HG03457 (cell line): ENCODE measurements at regions not wholly inside any gene's neighbourhood (a gene's known extent, or its start where the extent isn't known, plus 50 kb on each side); places are given as distances from the start of the nearest gene placed in this dataset.
"Not testable (repeated sequence)": the region's sequence is repeated elsewhere in the genome, so short reads cannot be mapped to it uniquely, and the experiment has no call there.

ENCODE experiments used
- ATAC-seq: cut with Tn5 transposase; IDR thresholded peaks from one replicate; pipeline ENCODE4 v1.9.1; 2021; ENCODE audit warnings: moderate number of reproducible peaks; ENCODE audit not compliant: unreplicated experiment

DNA sequence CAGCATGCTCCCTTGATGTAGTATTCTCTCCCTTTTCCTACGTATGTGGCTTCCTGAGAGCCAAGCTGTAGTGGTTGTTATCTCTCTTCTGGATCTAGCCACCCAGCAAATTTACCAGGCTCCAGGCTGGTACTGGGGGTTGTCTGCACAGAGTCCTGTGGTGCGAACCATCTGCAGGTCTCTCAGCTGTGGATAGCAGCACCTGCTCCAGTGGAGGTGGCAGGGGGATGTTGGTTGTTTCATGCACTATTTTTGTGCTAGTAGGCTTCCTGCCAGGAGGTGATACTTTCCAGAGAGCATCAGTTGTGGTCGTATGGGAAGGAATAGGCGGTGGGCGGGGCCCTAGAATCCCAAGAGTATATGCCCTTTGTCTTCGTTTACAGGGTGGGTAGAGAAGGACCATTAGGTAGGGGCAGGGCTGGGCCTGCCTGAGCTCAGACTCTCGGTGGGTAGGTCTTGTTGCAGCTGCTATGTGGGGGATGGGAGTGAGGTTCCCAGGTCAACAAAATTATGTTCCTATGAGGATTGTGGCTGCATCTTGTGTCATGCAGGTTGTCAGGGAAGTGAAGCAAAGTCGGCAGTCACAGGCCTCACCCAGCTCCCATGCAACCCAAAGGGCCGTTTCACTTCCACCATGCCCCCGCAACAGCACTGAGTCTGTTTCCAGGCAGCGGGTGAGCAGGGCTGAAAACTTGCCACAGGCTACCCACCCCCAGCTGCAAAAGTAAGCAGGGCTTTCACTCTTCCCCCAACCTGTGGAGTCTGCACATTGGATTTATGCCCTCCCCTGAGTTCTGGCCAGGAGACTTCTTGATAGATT lies 1139.5 kb downstream of the BCL11A start:
- no peak for ATAC-seq

DNA sequence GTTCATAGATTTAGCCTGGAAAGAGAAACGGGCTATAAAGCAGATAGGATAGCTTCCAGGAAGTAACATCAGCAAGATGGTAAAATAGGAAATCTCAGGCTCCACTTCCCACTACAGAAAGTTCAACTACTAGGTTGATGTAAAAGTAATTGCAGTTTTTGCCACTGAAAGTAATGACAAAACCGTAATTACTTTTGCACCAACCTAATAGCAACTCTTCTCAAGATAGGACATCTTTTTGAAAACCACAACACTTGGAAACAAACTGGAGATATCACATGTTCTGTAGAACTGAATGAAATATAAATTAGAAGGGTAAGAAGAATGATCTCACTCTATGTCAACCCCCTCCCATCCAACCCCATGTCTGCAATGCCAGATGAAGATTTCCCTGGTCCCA lies 1154.3 kb downstream of the BCL11A start:
- no peak for ATAC-seq

DNA sequence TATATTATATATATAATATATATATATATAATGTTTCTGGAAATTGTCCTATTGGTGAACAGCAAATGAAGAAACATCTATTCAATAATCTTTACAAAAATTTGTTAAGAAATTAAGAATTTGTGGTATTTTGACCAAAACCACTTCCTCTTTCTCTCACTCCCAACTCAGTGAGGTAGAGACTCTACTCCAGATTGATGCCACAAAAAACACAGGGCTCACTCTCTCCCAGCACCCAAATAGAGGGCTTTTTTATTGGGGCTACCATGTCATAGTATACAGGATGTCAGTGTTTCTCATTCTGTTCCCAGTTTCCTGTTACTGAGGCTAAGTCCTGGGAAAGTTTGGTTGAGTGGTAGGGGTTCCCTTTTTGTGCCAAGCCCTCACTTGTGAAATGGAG lies 1155.4 kb downstream of the BCL11A start:
- ATAC-seq: no peak

DNA sequence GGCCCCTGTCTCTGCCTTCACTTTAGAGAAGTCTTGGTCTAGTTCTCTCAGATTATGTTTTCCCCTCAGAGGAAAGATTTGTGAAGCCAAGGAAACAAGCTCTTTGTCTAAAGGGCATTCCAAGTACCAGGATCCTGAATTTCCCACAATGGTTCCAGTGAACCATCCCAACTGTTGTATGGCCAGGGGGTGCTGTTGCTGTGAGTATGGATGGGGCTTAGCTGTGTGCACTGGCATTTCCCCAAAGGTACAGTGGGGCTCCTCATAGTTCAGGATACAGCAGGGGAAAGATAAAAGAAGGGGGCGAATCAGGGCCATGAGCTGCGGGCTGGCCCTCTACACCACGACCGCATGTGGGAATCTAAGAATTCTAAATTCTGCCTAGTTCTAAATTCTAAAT lies 1154.0 kb upstream of the FANCL start:
- ATAC-seq: no peak

DNA sequence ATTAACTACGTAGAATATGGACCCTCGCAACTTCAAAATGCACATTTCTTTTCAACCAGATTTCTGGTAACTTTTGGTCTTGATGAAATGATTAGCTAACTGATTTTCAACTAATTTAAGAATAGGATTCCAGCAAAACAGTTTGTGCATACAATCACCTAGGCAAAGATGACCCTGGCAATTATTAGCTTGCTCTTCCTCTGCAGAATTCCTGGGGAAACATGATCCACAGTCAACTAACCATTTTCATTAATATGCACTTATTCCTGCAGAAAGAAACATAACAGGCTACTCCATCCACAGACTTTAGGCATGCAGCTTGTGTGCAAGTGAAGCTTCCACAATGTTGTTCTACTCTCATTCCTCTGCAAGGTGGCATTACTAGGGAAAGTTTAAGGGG lies 1150.8 kb upstream of the FANCL start:
- ATAC-seq: no peak

DNA sequence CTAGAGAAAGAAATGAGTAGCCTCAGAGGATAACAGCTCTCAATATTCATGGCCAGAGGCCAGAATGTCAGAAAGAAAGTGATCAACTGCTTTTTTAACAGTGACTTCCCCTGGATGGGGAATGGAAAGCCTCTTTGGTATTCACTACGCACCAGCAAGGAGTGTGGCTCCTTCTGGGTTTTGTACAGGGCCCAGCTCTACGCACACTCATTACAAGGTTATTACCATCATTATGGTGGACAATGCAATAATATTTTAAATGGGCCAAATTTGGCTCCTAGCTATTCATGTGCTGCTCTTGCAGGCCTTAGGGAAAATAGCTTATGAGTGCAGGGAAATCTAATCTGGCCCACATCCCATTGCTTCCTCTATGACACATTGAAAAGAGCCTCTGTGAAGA lies 1149.5 kb upstream of the FANCL start:
- ATAC-seq: no peak

DNA sequence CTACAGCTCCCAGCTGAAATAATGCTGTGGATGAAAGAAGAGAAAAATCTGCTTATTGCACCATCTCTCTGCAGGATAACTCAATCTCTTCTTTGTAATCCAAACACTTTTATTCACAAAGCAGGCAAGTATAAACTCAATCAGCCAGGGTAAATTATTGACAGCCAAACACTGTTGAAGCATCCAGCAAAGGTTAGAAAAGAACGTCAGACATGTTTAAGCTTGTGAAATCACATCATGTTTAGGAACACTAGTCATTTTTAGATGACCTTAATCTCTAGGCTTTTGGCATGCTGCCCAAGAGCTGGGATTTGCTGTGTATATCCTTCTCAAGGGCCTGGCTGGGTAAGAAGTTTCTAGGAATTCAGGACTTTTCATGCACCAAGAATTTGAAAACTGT lies 1148.1 kb upstream of the FANCL start:
- no peak for ATAC-seq

DNA sequence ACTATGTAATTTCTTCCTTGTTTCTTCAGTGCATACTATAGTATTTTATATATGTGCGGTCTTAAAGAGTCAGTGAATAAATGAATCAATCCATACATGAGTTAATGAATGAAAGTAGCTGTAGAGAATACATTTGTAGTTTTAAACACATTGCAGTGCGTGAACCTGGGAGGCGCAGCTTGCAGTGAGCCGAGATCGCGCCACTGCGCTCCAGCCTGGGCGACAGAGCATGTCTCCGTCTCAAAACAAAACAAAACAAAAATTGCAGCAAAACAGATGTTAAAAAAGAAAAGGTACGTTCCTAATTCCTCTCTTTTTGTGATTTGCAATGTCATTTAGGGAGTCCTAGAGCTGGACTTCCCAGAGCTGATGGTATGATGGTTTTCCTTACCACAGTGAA lies 1144.8 kb upstream of the FANCL start:
- no peak for ATAC-seq

DNA sequence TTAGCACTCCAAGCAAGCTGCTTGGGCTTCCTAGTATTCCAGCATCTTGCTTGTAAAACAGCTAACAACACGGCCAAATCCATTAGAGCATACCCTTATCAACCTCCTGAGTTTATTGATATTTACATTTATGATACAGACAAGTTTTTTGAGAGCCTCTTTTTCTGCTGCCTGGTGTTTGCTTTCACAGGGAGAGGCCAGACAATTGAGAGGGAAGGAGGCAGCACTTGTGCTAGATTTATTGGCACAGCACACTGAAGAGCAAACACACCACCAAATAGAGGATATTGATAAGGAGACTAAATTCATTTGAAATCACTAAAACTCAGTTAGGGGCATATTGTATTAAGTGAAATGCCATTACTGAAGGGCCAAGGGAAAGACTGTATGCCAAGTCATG lies 1142.3 kb upstream of the FANCL start:
- no peak for ATAC-seq

DNA sequence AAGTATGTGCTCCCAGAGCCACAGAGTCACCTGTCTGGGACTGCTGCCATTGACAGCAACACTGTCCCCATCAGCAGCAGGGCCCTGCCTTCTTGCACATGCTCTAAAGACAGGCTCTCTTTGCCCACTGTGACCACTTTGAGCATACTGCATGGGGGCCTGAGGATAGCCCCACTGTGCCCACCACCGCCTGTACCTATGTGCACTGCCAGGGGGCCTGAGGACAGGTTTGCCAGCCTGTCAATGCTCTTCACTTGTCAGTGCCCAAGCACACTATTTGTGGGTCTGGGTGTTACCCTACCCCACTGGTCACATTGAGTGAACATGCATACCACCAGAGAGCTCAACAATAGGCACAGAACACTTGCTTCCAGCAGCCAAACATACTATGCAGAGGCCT lies 1137.0 kb upstream of the FANCL start:
- ATAC-seq: no peak

DNA sequence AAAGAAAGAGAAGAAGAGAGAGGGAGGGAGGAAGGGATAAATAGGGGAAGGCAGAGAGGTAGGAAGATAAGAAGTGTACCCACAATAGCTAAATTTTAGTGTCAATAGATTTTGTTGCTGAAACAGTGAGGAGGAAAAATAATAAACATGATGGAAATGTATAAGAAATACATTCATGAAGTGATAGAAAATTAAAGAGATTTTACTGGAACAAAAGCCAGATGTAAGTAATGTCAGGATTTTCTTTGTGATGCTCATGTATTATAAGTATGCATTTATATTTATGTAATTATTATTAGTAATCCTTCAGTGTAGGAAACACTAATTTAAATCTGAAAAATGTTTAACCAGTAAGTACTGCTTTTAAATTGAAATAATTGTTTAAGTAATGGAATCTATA lies 1125.2 kb upstream of the FANCL start:
- ATAC-seq: no peak

DNA sequence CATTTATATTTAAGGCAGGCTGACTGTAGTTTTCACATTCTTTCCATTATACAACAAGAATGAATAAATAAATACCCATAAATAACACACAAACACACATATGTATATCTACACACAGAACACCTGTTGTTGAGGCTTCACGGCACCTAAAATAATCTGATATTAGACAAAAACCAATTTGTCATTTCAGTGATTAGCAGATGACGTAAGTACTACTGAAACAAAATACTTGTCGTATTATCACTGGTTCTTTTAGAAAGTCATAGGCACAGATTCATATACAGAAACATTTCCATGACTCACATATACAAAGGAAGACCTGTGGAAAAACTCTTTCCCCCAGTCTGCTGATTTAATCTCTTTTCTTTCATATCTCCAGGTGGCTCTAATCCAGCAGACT lies 1113.4 kb upstream of the FANCL start:
- ATAC-seq: no peak

DNA sequence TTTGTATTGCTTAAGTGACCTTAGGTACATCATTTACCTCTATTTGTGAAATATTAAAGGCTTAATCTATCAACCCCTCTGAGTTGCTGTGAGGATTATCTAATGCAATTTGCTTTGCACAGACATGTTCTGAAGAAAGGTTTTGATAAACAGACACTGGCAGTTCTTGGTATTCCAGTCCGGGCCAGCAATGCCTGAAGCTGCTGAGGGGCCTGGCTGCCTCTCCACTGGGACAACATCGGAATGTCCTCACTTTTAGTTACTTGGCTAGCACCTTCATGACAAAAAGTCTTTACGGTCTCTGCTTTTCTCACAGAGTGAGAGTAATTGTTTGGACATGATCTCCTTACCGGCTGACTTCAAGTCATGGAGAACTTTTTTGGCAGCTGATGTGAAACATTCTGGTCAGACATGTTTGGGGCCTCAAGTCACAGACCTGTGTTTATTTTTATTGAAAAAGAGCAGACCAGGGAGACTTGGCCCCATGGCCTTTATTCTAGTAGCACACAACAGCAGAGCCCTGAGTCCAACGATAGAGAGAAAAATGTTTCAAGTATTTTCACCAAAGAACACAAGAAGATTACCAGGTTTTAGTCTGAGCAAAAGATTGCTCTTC lies 1112.3 kb upstream of the FANCL start:
- ATAC-seq: no peak

DNA sequence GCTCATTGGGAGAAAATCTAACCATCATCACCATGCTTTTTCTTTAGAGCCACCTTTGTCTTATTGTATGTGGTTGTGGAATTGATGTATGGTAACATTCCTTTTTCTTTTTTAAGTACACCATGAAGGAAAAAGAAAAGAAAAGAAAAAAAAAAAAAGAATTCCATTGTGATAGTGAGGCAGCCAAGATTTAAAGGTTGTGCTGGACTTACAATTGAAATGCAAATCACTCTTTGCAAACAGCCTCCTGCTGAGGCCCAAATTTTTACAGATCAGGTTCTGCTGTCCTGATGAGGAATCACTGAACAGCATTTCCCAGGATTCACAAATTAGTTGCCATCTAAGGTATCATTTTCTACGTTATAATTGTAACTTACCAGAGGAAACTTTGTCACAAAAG lies 1101.0 kb upstream of the FANCL start:
- no peak for ATAC-seq

DNA sequence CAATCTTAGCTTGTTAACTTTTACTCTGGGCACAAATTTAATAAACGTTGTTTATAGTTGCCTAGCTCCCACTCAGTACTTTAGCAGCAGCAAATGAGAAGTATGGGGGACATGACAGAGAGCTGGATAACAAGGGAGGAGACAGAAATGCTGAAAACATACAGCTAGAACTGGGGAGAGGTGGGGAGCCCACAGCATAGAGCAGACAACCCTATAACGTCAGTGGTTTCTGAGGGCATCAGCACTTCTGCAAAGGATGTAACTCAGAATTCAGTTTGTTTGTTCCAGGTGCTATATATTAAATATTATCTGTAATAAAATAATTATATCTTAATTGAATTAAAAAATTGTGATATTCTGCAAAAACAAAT lies 1098.7 kb upstream of the FANCL start:
- no peak for ATAC-seq

DNA sequence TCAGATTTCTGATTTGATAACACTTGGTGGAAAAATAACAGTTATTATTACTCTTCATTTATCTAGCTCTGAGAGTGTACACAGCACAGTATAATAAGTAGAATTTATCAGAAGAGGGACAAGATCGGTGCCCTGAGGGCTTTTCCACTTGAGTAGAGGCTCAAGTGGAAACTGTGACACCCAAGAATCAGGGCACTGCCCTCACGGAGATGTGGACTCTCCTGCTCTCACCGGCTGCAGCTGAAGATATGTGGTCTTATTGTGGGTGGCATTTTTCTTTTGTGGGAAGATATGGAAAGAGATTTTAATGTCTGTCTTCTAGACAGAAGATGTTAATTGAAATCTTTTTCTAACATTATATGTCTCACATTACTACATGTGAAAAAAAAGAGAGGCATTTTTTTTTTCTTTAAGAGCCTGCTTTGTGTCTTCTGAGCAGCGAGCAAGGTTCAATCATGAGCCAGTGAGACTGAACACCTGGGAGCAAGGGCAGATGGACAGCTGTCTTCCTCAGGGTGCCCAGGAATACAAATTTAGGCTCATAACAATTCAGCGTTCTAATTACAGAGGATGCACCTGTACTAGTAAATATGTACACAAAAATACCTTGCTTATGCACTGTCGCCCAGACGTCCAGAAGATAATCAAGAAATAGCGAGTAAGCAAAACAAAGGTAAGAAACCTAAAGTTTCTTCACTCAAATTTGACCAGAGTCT lies 1098.2 kb upstream of the FANCL start:
- no peak for ATAC-seq

DNA sequence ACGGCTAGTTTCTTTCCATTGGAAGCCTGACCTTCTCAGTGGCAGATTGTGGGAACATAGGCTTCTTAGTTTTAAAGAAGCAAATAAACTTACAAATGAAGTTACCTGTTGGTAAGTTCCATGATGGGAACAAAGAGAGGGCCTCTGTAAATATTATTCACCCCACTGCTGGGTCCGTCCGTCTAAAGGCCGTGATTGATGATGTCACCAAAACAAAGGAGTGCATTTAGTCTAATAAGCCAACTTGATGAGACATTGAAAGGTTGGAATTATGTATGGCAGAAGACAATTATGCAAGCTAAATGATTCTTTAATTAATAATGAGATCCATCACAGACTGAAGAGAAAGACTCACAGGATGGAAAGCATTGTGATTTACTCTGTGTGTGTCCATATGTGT lies 1091.9 kb upstream of the FANCL start:
- no peak for ATAC-seq

DNA sequence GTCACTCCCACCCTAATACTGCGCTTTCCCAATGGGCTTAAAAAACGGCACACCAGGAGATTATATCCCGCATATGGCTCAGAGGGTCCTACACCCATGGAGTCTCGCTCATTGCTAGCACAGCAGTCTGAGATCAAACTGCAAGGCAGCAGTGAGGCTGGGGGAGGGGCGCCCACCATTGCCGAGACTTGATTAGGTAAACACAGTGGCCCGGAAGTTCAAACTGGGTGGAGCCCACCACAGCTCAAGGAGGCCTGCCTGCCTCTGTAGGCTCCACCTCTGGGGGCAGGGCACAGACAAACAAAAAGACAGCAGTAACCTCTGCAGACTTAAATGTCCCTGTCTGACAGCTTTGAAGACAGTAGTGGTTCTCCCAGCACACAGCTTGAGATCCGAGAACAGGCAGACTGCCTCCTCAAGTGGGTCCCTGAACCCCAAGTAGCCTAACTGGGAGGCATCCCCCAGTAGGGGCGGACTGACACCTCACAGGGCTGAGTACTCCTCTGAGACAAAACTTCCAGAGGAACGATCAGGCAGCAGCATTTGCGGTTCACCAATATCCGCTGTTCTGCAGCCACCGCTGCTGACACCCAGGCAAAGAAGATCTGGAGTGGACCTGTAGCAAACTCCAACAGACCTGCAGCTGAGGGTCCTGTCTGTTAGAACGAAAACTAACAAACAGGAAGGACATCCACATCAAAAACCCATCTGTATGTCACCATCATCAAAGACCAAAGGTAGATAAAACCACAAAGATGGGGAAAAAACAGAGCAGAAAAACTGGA lies 1085.6 kb upstream of the FANCL start:
- not testable (repeated sequence) for ATAC-seq

DNA sequence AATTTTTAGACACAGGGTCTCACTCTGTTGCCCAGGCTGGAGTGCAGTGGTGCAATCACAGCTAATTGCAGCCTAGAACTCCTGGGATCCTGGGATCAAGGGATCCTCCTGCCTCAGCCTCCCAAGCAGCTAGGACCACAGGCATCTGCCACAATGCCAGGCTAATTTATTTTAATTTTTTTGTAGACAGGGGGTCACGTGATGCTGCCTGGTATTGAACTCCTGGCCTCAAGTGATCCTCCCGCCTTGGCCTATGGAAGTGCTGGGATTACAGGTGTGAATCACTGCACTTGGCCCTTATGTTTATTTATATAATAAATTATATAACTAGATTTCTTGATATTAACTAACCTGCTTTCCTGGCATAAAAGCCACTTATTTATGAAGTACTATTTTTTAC lies 1081.7 kb upstream of the FANCL start:
- no peak for ATAC-seq

DNA sequence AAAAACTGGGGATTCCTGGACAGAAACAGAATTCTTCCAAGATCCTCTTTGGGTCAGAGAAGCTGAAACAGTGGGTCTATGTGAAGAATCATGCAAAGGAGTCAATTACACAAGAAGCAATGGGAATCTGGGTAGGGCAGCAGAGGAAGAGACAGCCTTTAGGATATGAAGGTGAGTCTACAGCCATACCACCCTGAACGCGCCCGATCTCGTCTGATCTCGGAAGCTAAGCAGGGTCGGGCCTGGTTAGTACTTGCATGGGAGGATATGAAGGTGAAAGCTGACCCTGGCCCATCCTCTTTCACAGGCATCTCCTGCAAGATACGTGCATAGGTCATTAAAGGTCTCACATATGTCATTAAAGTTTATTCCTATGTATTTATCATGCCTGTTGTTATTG lies 1080.9 kb upstream of the FANCL start:
- no peak for ATAC-seq

DNA sequence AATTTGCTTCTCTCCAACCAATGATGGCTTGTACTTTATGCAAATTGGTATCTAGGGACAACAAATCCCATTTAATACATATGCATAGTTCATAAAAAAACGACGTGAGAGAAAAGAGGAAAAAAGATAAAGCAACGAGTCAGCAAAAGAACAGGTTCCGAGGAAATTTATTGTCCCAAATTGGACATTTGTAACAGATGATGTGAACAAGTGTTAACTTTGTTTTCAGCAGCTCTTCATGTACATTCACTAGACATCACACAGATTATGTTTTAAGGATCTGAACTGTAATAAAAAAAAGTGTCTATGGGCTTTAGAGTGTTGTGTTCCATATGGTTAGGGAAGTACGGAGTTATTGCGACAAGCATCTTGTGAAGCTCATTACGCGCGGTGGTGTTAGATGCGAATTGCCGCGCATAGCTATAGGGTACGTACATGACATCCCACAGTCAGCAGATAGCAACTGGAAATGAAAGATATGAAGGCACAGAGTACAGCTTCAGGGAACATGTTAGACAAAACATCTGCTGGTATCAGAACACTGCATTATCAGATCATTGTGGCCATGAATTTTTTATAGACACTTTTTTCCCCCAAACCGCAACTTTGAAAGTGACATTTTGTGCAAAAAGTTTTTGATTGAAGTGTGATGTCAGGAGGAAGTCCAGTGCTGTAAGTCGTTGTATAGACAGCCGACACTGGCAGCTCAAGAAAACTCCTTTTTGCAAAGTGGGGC lies 1073.1 kb upstream of the FANCL start:
- ATAC-seq: no peak
